ENCODE measurements at regions not wholly inside any gene's neighbourhood (a gene's known extent, or its start where the extent isn't known, plus 50 kb on each side); places are given as distances from the start of the nearest gene placed in this dataset.

DNA sequence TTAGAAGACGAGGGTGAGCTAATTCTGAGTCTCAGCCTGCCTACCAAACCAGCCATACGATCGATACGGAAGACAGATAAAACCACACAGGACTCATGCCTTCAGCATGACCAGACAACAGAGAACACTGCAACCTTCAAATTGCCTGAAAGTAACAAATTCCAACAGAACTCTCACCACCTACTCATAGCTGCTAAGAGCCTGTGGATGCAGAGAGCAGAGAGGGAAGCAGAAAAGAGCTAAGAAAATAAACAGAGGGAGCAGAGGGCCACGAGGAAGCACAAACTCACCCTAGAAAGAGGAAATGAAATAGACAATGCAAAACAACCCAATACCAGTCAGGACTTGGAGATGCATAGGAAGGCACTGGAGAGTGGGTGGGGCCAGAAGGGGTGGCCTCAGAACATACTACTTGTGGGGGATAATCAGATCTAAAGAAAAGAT, 86.7 kb upstream of the TAS2R1 start:
- TF ChIP-seq FOXM1 (IDR thresholded peaks at IDR 0.05; ENCODE audit: borderline replicate concordance): no peak
- TF ChIP-seq SP1 (IDR thresholded peaks at IDR 0.05): no peak
- no peak for TF ChIP-seq BHLHE40 (IDR thresholded peaks at IDR 0.05; ENCODE audit: borderline replicate concordance)
- no peak for TF ChIP-seq FOXK2 (IDR thresholded peaks at IDR 0.05)
- TF ChIP-seq ELF4 (IDR thresholded peaks at IDR 0.05): no peak
- TF ChIP-seq CTBP1 (IDR thresholded peaks at IDR 0.05; ENCODE audit: borderline replicate concordance): no peak
- TF ChIP-seq LEF1 (IDR thresholded peaks at IDR 0.05; ENCODE audit: borderline replicate concordance): no peak
- TF ChIP-seq, protein P1, sequence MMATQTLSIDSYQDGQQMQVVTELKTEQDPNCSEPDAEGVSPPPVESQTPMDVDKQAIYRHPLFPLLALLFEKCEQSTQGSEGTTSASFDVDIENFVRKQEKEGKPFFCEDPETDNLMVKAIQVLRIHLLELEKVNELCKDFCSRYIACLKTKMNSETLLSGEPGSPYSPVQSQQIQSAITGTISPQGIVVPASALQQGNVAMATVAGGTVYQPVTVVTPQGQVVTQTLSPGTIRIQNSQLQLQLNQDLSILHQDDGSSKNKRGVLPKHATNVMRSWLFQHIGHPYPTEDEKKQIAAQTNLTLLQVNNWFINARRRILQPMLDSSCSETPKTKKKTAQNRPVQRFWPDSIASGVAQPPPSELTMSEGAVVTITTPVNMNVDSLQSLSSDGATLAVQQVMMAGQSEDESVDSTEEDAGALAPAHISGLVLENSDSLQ (IDR thresholded peaks at IDR 0.05): no peak
- no peak for TF ChIP-seq FOXA1 (IDR thresholded peaks at IDR 0.05)
- TF ChIP-seq ARNT (IDR thresholded peaks at IDR 0.05): no peak
- TF ChIP-seq TARDBP (IDR thresholded peaks at IDR 0.05): no peak
- no peak for TF ChIP-seq ZNF384 (IDR thresholded peaks at IDR 0.05)
- no peak for TF ChIP-seq SUZ12 (IDR thresholded peaks at IDR 0.05)
